ENCODE measurements at regions not wholly inside any gene's neighbourhood (a gene's known extent, or its start where the extent isn't known, plus 50 kb on each side); places are given as distances from the start of the nearest gene placed in this dataset.

- H3K4me1 ChIP-seq (ENCODE audit: insufficient read depth, low read length), result no peaks in the 10 kb centered on the region; the same call in 1 of the 2 replicates
- H3K9ac ChIP-seq (ENCODE audit: low read depth, low read length), result no peak overlapping the region
- no peaks in the 10 kb centered on the region for H3K36me3 ChIP-seq (ENCODE audit: insufficient read depth, low read depth, low read length)
- H3K27ac ChIP-seq (ENCODE audit: low read length), result no peak overlapping the region
- H3K4me3 ChIP-seq (ENCODE audit: low read length), result no peak overlapping the region
- no peaks in the 10 kb centered on the region for H3K27me3 ChIP-seq (ENCODE audit: insufficient read depth, low read length)
- H3K9me3 ChIP-seq (ENCODE audit: insufficient read depth, low read depth, low read length), result no peaks in the 10 kb centered on the region
Observed at GRCh38 chr3:117589454-117589853, 879.9 kb downstream of the TUSC7 start.

GRCh38 chr3:117595615-117596014 is 886.0 kb downstream of the TUSC7 start:
- H3K9ac ChIP-seq (ENCODE audit: low read depth, low read length), result no peak overlapping the region
- no peak overlapping the region for H3K4me3 ChIP-seq (ENCODE audit: low read length)
- no peaks in the 10 kb centered on the region for H3K36me3 ChIP-seq (ENCODE audit: insufficient read depth, low read depth, low read length)
- H3K9me3 ChIP-seq (ENCODE audit: insufficient read depth, low read depth, low read length), result no peaks in the 10 kb centered on the region
- no peak overlapping the region for H3K27ac ChIP-seq (ENCODE audit: low read length)
- no peaks in the 10 kb centered on the region for H3K27me3 ChIP-seq (ENCODE audit: insufficient read depth, low read length)
- no peaks in the 10 kb centered on the region for H3K4me1 ChIP-seq (ENCODE audit: insufficient read depth, low read length)

- no peaks in the 10 kb centered on the region for H3K9me3 ChIP-seq (ENCODE audit: insufficient read depth, low read depth, low read length)
- H3K36me3 ChIP-seq (ENCODE audit: insufficient read depth, low read depth, low read length), result no peaks in the 10 kb centered on the region
- no peaks in the 10 kb centered on the region for H3K4me1 ChIP-seq (ENCODE audit: insufficient read depth, low read length)
- H3K27me3 ChIP-seq (ENCODE audit: insufficient read depth, low read length), result no peaks in the 10 kb centered on the region
- H3K27ac ChIP-seq (ENCODE audit: low read length), result no peak overlapping the region
- H3K4me3 ChIP-seq (ENCODE audit: low read length), result no peak overlapping the region
- no peak overlapping the region for H3K9ac ChIP-seq (ENCODE audit: low read depth, low read length)
Observed at GRCh38 chr3:117596503-117596902, 886.9 kb downstream of the TUSC7 start.

- Histone ChIP-seq H3K27me3 (ENCODE audit: insufficient read depth, low read length) (no peaks in the 10 kb centered on the region), H3K9me3 (ENCODE audit: insufficient read depth, low read depth, low read length) (no peaks in the 10 kb centered on the region), H3K9ac (ENCODE audit: low read depth, low read length) (no peak overlapping the region), H3K4me1 (ENCODE audit: insufficient read depth, low read length) (no peaks in the 10 kb centered on the region), H3K36me3 (ENCODE audit: insufficient read depth, low read depth, low read length) (no peaks in the 10 kb centered on the region), H3K4me3 (ENCODE audit: low read length) (no peak overlapping the region), H3K27ac (ENCODE audit: low read length) (no peak overlapping the region)
Observed at GRCh38 chr3:117597865-117598264, 888.3 kb downstream of the TUSC7 start.

GRCh38 chr3:117600112-117600511 is 890.5 kb downstream of the TUSC7 start:
- Histone ChIP-seq H3K9me3 (ENCODE audit: insufficient read depth, low read depth, low read length) (no peaks in the 10 kb centered on the region), H3K4me1 (ENCODE audit: insufficient read depth, low read length) (no peaks in the 10 kb centered on the region), H3K4me3 (ENCODE audit: low read length) (no peak overlapping the region), H3K27me3 (ENCODE audit: insufficient read depth, low read length) (no peaks in the 10 kb centered on the region), H3K36me3 (ENCODE audit: insufficient read depth, low read depth, low read length) (no peaks in the 10 kb centered on the region), H3K9ac (ENCODE audit: low read depth, low read length) (no peak overlapping the region), H3K27ac (ENCODE audit: low read length) (no peak overlapping the region)

GRCh38 chr3:117600666-117601065 is 891.1 kb downstream of the TUSC7 start:
- no peak overlapping the region for H3K27ac ChIP-seq (ENCODE audit: low read length)

GRCh38 chr3:117602058-117602644 is 892.6 kb downstream of the TUSC7 start:
- no peak overlapping the region for H3K4me3 ChIP-seq (ENCODE audit: low read length)
- no peaks in the 10 kb centered on the region for H3K4me1 ChIP-seq (ENCODE audit: insufficient read depth, low read length)
- no peak overlapping the region for H3K9ac ChIP-seq (ENCODE audit: low read depth, low read length)
- no peak overlapping the region for H3K27ac ChIP-seq (ENCODE audit: low read length)
- H3K27me3 ChIP-seq (ENCODE audit: insufficient read depth, low read length), result no peaks in the 10 kb centered on the region
- H3K36me3 ChIP-seq (ENCODE audit: insufficient read depth, low read depth, low read length), result no peaks in the 10 kb centered on the region
- H3K9me3 ChIP-seq (ENCODE audit: insufficient read depth, low read depth, low read length), result no peaks in the 10 kb centered on the region

More at GRCh38 chr3:117600666-117601065, 891.1 kb downstream of the TUSC7 start:
- H3K9me3 ChIP-seq (ENCODE audit: insufficient read depth, low read depth, low read length), result no peaks in the 10 kb centered on the region
- no peak overlapping the region for H3K4me3 ChIP-seq (ENCODE audit: low read length)
- H3K4me1 ChIP-seq (ENCODE audit: insufficient read depth, low read length), result no peaks in the 10 kb centered on the region
- H3K9ac ChIP-seq (ENCODE audit: low read depth, low read length), result no peak overlapping the region
- H3K27me3 ChIP-seq (ENCODE audit: insufficient read depth, low read length), result no peaks in the 10 kb centered on the region
- no peaks in the 10 kb centered on the region for H3K36me3 ChIP-seq (ENCODE audit: insufficient read depth, low read depth, low read length)

- Histone ChIP-seq H3K27ac (ENCODE audit: low read length) (no peak overlapping the region), H3K27me3 (ENCODE audit: insufficient read depth, low read length) (no peaks in the 10 kb centered on the region), H3K4me1 (ENCODE audit: insufficient read depth, low read length) (no peaks in the 10 kb centered on the region), H3K4me3 (ENCODE audit: low read length) (no peak overlapping the region), H3K36me3 (ENCODE audit: insufficient read depth, low read depth, low read length) (no peaks in the 10 kb centered on the region), H3K9ac (ENCODE audit: low read depth, low read length) (no peak overlapping the region), H3K9me3 (ENCODE audit: insufficient read depth, low read depth, low read length) (no peaks in the 10 kb centered on the region)
Observed at GRCh38 chr3:117603097-117603496, 893.5 kb downstream of the TUSC7 start.

GRCh38 chr3:117606866-117607265 is 897.3 kb downstream of the TUSC7 start:
- Histone ChIP-seq H3K9ac (ENCODE audit: low read depth, low read length) (no peak overlapping the region), H3K27me3 (ENCODE audit: insufficient read depth, low read length) (no peaks in the 10 kb centered on the region), H3K9me3 (ENCODE audit: insufficient read depth, low read depth, low read length) (no peaks in the 10 kb centered on the region), H3K27ac (ENCODE audit: low read length) (no peak overlapping the region), H3K4me3 (ENCODE audit: low read length) (no peak overlapping the region), H3K4me1 (ENCODE audit: insufficient read depth, low read length) (peaks cover 3% of the 10 kb centered on the region; the same call in 1 of the 2 replicates), H3K36me3 (ENCODE audit: insufficient read depth, low read depth, low read length) (no peaks in the 10 kb centered on the region)

- H3K4me3 ChIP-seq (ENCODE audit: low read length), result no peak overlapping the region
- no peaks in the 10 kb centered on the region for H3K9me3 ChIP-seq (ENCODE audit: insufficient read depth, low read depth, low read length)
- no peaks in the 10 kb centered on the region for H3K36me3 ChIP-seq (ENCODE audit: insufficient read depth, low read depth, low read length)
- no peak overlapping the region for H3K9ac ChIP-seq (ENCODE audit: low read depth, low read length)
- no peaks in the 10 kb centered on the region for H3K27me3 ChIP-seq (ENCODE audit: insufficient read depth, low read length)
- no peak overlapping the region for H3K27ac ChIP-seq (ENCODE audit: low read length)
- H3K4me1 ChIP-seq (ENCODE audit: insufficient read depth, low read length), result peaks cover 3% of the 10 kb centered on the region; the same call in 1 of the 2 replicates
Observed at GRCh38 chr3:117609330-117609729, 899.8 kb downstream of the TUSC7 start.

- no peak overlapping the region for H3K27ac ChIP-seq (ENCODE audit: low read length)
- no peak overlapping the region for H3K9ac ChIP-seq (ENCODE audit: low read depth, low read length)
- H3K4me3 ChIP-seq (ENCODE audit: low read length), result no peak overlapping the region
- H3K4me1 ChIP-seq (ENCODE audit: insufficient read depth, low read length), result peaks cover 3% of the 10 kb centered on the region; the same call in 1 of the 2 replicates
- H3K36me3 ChIP-seq (ENCODE audit: insufficient read depth, low read depth, low read length), result no peaks in the 10 kb centered on the region
- H3K27me3 ChIP-seq (ENCODE audit: insufficient read depth, low read length), result no peaks in the 10 kb centered on the region
- no peaks in the 10 kb centered on the region for H3K9me3 ChIP-seq (ENCODE audit: insufficient read depth, low read depth, low read length)
Observed at GRCh38 chr3:117610156-117610555, 900.6 kb downstream of the TUSC7 start.

- Histone ChIP-seq H3K9me3 (ENCODE audit: insufficient read depth, low read depth, low read length) (no peaks in the 10 kb centered on the region), H3K27ac (ENCODE audit: low read length) (no peak overlapping the region), H3K4me1 (ENCODE audit: insufficient read depth, low read length) (peaks cover 3% of the 10 kb centered on the region; the same call in 1 of the 2 replicates), H3K4me3 (ENCODE audit: low read length) (no peak overlapping the region), H3K27me3 (ENCODE audit: insufficient read depth, low read length) (no peaks in the 10 kb centered on the region), H3K9ac (ENCODE audit: low read depth, low read length) (no peak overlapping the region), H3K36me3 (ENCODE audit: insufficient read depth, low read depth, low read length) (no peaks in the 10 kb centered on the region)
Observed at GRCh38 chr3:117611211-117611610, 901.6 kb downstream of the TUSC7 start.

All from iPS-20b (cell line).